Tibial artery (tissue), 4 donors: ENCODE measurements at regions not wholly inside any gene's neighbourhood (a gene's known extent, or its start where the extent isn't known, plus 50 kb on each side); places are given as distances from the start of the nearest gene placed in this dataset.
A peak's percentile ranks its signal among the peaks of the same experiment; 100 is the strongest.

Experiments used
- DNase-seq, 2 donors: peaks; one replicate each; pipeline ENCODE4 v3.0.0-alpha.2; 2019
- H3K27ac ChIP-seq, 2 donors: fragments of 200-600 bp; sonication (generic) in 1 of 2; 1 replicate in 1 of 2; 2 replicates in 1 of 2; pipeline ENCODE4 v1.5.1; 2018 to 2019; ENCODE audit warnings: mild to moderate bottlenecking in 1 of 2
- H3K27me3 ChIP-seq, 2 donors: fragments of 200-600 bp; sonication (generic) in 1 of 2; one replicate each; pipeline versions ENCODE4 v1.5.1 to v1.6.0; 2016 to 2019
- H3K36me3 ChIP-seq, 3 donors: fragments of 200-600 bp; sonication (generic) in 2 of 3; one replicate each; pipeline ENCODE4 v1.5.1; 2016 to 2019; ENCODE audit warnings: mild to moderate bottlenecking in 2 of 3
- H3K4me1 ChIP-seq, 4 donors: fragments of 200-600 bp; sonication (generic) in 2 of 4; 1 replicate in 3 of 4; 2 replicates in 1 of 4; pipeline ENCODE4 v1.5.1; 2016 to 2019
- H3K4me3 ChIP-seq, 2 donors: fragments of 200-600 bp; sonication (generic) in 1 of 2; 1 replicate in 1 of 2; 2 replicates in 1 of 2; pipeline ENCODE4 v1.5.1; 2018 to 2019; ENCODE audit warnings: mild to moderate bottlenecking in 2 of 2
- H3K9me3 ChIP-seq, 3 donors: fragments of 200-600 bp; sonication (generic) in 1 of 3; one replicate each; pipeline ENCODE4 v1.5.1; 2016 to 2019
- CTCF ChIP-seq, 2 experiments: fragments of 200-600 bp in 1 of 2; fragments of 450-650 bp in 1 of 2; IDR thresholded peaks; one replicate each; pipeline ENCODE4 v1.5.1; 2017 to 2019; ENCODE audit warnings: antibody characterized with exemption in 2 of 2, mild to moderate bottlenecking in 1 of 2, moderate library complexity in 1 of 2
- intact Hi-C: fragments of 100-400 bp; cut with DNase I; formaldehyde crosslinking; loops from one replicate; pipeline ENCODE4 v1.15.0; 2023; ENCODE audit warnings: low total_unique reads

GRCh38 chr9:89757776-89758528 lies 153.1 kb downstream of the GADD45G start:
- intact Hi-C loops: no loop called here
- peaks cover 0 to 3% of the 10 kb centered on the region in 2 donors for H3K27me3 ChIP-seq
- H3K9me3 ChIP-seq: no peaks in the 10 kb centered on the region
- no peak for DNase-seq
- no peak overlapping the region for H3K27ac ChIP-seq
- no peaks in the 10 kb centered on the region for H3K36me3 ChIP-seq
- no peak overlapping the region for H3K4me3 ChIP-seq
- H3K4me1 ChIP-seq: peaks cover 0 to 10% (median 2%) of the 10 kb centered on the region in 4 donors
- TF ChIP-seq CTCF (IDR thresholded peaks at IDR 0.05): no peak

GRCh38 chr9:89759572-89759971 lies 154.8 kb downstream of the GADD45G start:
- no peak for DNase-seq
- H3K4me3 ChIP-seq: no peak overlapping the region
- H3K4me1 ChIP-seq: peaks cover 0 to 10% (median 2%) of the 10 kb centered on the region in 4 donors
- no peak for TF ChIP-seq CTCF (IDR thresholded peaks at IDR 0.05)
- H3K9me3 ChIP-seq: no peaks in the 10 kb centered on the region
- peaks cover 0 to 3% of the 10 kb centered on the region in 2 donors for H3K27me3 ChIP-seq
- H3K27ac ChIP-seq: no peak overlapping the region
- H3K36me3 ChIP-seq: no peaks in the 10 kb centered on the region
- intact Hi-C loops: no loop called here

- no peak for DNase-seq
- H3K9me3 ChIP-seq: no peaks in the 10 kb centered on the region
- no peak overlapping the region for H3K27ac ChIP-seq
- TF ChIP-seq CTCF (IDR thresholded peaks at IDR 0.05): no peak
- intact Hi-C loops: no loop called here
- H3K4me3 ChIP-seq: no peak overlapping the region
- peaks cover 0 to 10% (median 2%) of the 10 kb centered on the region in 4 donors for H3K4me1 ChIP-seq
- H3K27me3 ChIP-seq: peaks cover 0 to 3% of the 10 kb centered on the region in 2 donors
- no peaks in the 10 kb centered on the region for H3K36me3 ChIP-seq
These were observed 155.3 kb downstream of the GADD45G start for GRCh38 chr9:89760123-89760522.

GRCh38 chr9:89764217-89764616 lies 159.4 kb downstream of the GADD45G start:
- no peaks in the 10 kb centered on the region for H3K36me3 ChIP-seq
- DNase-seq: peak in 1 of 2 donors; percentile 41
- TF ChIP-seq CTCF (IDR thresholded peaks at IDR 0.05): no peak
- no peak overlapping the region for H3K27ac ChIP-seq
- H3K4me3 ChIP-seq: no peak overlapping the region
- intact Hi-C loops: no loop called here
- H3K4me1 ChIP-seq: no peaks in the 10 kb centered on the region
- peaks cover 0 to 3% of the 10 kb centered on the region in 2 donors for H3K27me3 ChIP-seq
- H3K9me3 ChIP-seq: no peaks in the 10 kb centered on the region

- H3K27me3 ChIP-seq: no peaks in the 10 kb centered on the region
- H3K4me1 ChIP-seq: no peaks in the 10 kb centered on the region
- intact Hi-C loops: no loop called here
- no peaks in the 10 kb centered on the region for H3K9me3 ChIP-seq
- no peak overlapping the region for H3K27ac ChIP-seq
- H3K36me3 ChIP-seq: no peaks in the 10 kb centered on the region
- H3K4me3 ChIP-seq: no peak overlapping the region
- TF ChIP-seq CTCF (IDR thresholded peaks at IDR 0.05): no peak
- DNase-seq: peak in 1 of 2 donors; percentile 29
These were observed 160.6 kb downstream of the GADD45G start for GRCh38 chr9:89765211-89765946.
